NCI-H2029 (cell line): ENCODE measurements at regions not wholly inside any gene's neighbourhood (a gene's known extent, or its start where the extent isn't known, plus 50 kb on each side); places are given as distances from the start of the nearest gene placed in this dataset.
A peak's percentile ranks its signal among the peaks of the same experiment; 100 is the strongest.

Experiments
- DNase-seq: peaks from one replicate; lab custom pipeline; 2025; lab: John Stamatoyannopoulos, UW

GRCh38 chr6:113406048-113406695 is 451.0 kb upstream of the MARCKS start:
- DNase-seq, result no peak

GRCh38 chr6:113411011-113411410 is 446.1 kb upstream of the MARCKS start:
- DNase-seq, result peak; percentile 16

DNA sequence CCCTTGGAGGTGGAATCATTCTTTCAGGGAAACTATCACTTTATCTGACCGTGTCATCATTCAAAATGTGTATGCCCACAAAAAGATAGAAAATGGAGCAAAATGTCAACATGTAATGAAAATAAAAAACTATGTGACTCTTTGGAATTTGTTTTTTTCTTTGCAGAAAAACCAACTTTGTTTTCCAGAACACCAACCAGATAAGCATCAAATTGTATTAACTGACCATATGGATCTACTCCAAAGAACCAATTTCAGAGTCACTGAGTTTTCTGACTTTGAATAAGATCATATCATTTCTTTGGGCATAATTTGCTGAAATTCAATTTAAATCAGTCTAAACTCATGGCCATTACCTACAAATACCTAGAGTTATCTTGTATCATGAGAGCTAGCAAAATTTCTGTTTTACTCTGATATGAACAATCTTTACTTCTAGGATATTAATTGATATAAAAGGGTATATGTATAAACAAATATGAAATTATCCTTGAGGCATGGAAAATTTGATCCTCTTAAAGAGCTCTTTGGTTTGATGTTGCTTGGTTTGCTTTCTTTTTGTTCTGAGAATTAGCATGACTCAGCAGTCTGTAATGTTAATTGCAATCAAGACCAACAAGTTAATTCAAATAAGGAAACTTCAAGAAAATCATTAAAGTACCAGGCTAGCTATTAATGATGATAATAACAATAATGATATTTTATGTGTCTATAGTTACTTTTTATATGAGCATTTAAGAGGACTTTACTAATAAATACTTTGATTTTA is 444.4 kb upstream of the MARCKS start:
- no peak for DNase-seq

DNA sequence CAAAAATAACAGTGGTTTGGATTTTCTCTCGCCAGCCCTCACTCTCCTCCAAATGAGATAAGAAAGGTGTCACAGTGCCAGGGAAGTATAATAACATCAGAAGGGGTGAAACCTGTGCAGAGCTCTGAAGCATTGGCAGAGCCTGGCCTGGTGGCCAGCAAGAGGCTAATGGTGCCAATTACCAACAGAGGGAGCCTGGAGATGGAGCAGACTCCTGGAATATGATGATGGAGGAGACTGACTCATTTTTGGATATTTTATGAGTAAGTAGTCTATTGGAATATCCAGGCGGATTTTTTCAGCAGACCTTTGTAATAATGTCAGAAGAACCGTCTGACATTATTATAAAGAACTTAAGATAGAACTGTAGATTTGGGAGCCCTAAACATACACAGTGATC is 442.6 kb upstream of the MARCKS start:
- no peak for DNase-seq

DNA sequence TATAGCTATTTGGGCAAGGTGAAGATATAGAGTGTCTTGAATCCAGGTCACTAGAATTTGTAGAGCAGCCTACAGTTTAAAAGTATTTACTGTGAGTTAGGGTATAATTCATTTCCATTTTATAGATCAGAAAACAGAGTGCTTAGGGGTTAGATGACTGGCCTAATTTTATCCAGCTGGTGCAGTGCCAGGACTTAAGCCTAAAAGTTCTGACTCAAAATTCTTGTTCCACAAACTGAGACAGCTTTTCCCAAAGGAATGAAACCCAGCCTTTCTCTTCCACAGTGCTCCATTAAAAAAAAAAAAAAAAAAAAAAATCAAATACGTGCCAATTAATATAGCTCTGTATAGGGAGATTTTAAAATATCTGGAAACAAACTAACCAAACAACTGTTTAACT is 441.0 kb upstream of the MARCKS start:
- no peak for DNase-seq

DNA sequence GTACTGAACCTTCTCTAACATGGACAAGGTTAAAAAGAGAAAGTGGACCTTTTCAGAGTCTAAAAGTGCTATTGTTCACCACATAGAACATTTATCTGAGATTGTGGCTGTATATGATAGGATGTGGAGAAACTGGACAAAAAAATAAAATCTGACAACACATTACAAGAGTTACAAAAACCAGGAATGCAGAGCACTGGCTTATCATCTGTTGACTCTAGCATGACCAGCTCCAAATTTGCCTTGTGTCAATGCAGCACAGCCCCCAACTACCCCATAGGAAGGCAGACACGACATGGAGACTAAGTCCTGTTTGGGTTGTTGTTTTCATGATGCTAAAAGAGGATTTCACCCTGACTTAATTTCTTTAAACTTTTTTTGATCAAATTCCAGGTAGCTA is 436.9 kb upstream of the MARCKS start:
- no peak for DNase-seq

GRCh38 chr6:113421997-113422396 is 435.1 kb upstream of the MARCKS start:
- DNase-seq, result no peak

DNA sequence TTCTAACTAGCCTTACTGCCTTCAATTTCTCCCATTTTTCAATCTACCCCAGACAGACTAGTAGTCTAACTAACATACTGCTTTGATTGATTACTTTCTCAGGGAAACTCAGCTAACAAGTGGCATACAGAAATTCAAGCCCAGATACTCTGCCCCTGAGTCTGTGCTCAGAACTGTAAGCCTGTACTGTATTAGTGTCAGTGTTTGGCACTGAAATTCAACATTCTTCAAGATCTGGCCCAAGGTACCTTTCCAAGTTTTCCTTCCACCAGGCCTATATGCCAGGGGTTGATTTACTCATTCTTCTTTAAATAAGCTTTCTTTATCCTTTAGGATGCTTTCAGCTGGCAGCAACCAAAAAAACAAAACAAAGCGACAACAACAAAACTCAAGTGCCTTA is 433.2 kb upstream of the MARCKS start:
- DNase-seq, result no peak

- no peak for DNase-seq
Observed at GRCh38 chr6:113425977-113426660, 431.0 kb upstream of the MARCKS start.

DNA sequence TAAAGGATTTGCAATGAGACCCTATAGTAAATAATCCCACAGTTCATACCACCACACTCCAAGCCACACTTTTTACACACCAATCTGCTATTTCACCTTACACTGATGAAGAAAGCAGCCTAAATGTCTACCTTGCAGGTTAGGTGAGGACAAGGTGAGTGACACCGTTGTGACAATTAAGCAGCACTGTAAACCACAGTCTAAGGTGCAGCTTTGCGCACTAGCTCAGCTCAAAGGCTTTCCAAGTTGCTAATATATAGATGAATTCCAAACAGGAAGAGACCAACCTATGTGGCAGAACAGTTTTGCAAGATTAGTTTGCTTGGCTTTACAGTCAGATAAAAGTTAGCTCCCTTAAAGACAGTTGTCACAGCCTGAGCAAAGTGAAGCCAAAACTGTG is 429.5 kb upstream of the MARCKS start:
- DNase-seq, result no peak

DNA sequence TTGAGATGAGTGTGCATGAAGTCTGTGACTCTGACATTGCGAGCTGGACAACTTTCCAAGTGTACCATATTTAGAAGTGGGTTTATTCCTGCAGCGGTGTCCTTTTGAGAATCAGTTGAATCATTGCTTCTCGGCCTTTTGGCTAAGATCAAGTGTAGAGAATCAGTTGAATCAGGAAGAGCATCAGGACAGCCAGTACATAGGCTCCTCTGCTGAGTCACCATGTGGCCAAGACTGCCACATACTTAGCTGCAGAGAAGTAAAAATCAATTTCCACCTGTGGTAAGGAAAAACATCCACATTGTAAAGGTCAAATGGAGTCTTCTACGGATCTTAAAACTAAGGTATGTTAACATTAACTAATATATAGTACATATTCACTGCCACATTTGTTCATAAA is 428.4 kb upstream of the MARCKS start:
- no peak for DNase-seq

GRCh38 chr6:113432521-113433334 is 424.4 kb upstream of the MARCKS start:
- DNase-seq, result no peak

- no peak for DNase-seq
Observed at GRCh38 chr6:113433335-113433991, 423.7 kb upstream of the MARCKS start.

GRCh38 chr6:113434641-113435040 is 422.5 kb upstream of the MARCKS start:
- no peak for DNase-seq

GRCh38 chr6:113437566-113437965 is 419.6 kb upstream of the MARCKS start:
- no peak for DNase-seq

GRCh38 chr6:113439866-113440265 is 417.3 kb upstream of the MARCKS start:
- no peak for DNase-seq

GRCh38 chr6:113442040-113442439 is 415.1 kb upstream of the MARCKS start:
- no peak for DNase-seq

DNA sequence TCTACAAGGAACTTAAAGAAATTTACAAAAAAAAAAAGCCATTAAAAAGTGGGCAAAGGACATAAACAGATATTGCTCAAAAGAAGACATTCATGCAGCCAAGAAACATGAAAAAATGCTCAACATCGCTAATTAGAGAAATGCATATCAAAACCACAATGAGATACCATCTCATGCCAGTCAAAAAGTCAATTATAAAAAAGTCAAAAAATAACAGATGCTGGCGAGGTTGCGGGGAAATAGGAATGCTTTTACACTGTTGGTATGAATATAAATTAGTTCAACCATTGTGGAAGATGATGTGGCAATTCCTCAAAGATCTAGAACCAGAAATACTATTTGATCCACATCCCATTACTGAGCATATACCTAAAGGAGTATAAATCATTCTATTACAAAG is 411.9 kb upstream of the MARCKS start:
- DNase-seq, result no peak

GRCh38 chr6:113447088-113447831 is 409.9 kb upstream of the MARCKS start:
- DNase-seq, result no peak

DNA sequence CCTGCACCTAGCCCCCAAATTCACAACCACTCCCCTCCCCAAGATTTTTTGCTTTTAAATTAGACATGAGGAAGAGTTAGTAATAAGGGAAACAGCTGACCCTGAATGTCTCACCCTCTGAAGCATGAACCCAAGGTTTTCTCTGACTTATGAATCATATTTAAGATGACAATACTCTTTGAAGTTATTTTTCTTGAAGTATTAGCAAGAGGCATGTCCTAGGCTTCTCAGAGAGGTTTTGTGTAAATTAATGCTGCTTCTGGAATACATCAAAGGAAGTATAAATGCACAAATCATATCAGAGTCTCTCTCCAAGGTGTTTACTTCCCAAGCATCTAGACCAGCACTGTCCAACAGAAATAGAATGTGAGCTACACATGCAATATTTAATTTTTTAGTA is 408.1 kb upstream of the MARCKS start:
- no peak for DNase-seq

DNA sequence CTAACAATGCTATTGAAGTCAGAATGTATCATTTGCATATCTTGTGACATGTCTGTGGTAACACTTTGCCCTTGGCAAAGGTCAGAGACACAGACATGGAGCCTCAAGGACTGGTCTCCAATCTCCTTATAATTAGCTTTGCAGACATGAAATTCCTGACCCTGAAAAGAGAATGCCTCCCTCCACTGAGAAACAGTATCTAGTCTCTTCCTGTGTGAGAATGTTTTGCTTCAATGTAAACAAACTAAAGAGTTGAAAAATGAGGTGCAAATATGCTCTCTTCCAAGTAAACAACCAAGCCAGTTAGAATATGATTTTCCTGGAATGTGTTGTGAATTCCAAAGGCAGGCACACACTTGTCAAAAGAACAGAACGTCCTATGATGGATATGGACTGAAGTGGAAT is 407.1 kb upstream of the MARCKS start:
- DNase-seq, result no peak
